ENCODE measurements at regions not wholly inside any gene's neighbourhood (a gene's known extent, or its start where the extent isn't known, plus 50 kb on each side); places are given as distances from the start of the nearest gene placed in this dataset.

GRCh38 chr5:43780586-43780985, 177.6 kb downstream of the NNT start:
- no peak overlapping the region for H3K4me3 ChIP-seq (ENCODE audit: low read depth, low read length)
- no peak for TF ChIP-seq CTCF (IDR thresholded peaks at IDR 0.05; ENCODE audit: insufficient read depth, low read length)
- peak; percentile 87 for DNase-seq (ENCODE audit: low read depth)

- no peak for TF ChIP-seq CTCF (IDR thresholded peaks at IDR 0.05; ENCODE audit: insufficient read depth, low read length)
- H3K4me3 ChIP-seq (ENCODE audit: low read depth, low read length): no peak overlapping the region
- no peak for DNase-seq (ENCODE audit: low read depth)
These were observed 172.0 kb downstream of the NNT start for GRCh38 chr5:43774881-43775399.

- peak; percentile 94 for DNase-seq (ENCODE audit: low read depth)
- TF ChIP-seq CTCF (IDR thresholded peaks at IDR 0.05; ENCODE audit: insufficient read depth, low read length): no peak
- no peak overlapping the region for H3K4me3 ChIP-seq (ENCODE audit: low read depth, low read length)
These were observed 170.5 kb downstream of the NNT start for GRCh38 chr5:43773478-43773844.

- peak; percentile 95 for DNase-seq (ENCODE audit: low read depth)
- no peak overlapping the region for H3K4me3 ChIP-seq (ENCODE audit: low read depth, low read length)
- TF ChIP-seq CTCF (IDR thresholded peaks at IDR 0.05; ENCODE audit: insufficient read depth, low read length): no peak
These were observed 169.9 kb downstream of the NNT start for GRCh38 chr5:43772764-43773477.

GRCh38 chr5:43772458-43772763, 169.4 kb downstream of the NNT start:
- no peak overlapping the region for H3K4me3 ChIP-seq (ENCODE audit: low read depth, low read length)
- TF ChIP-seq CTCF (IDR thresholded peaks at IDR 0.05; ENCODE audit: insufficient read depth, low read length): no peak
- no peak for DNase-seq (ENCODE audit: low read depth)

GRCh38 chr5:43771611-43772031, 168.6 kb downstream of the NNT start:
- no peak for DNase-seq (ENCODE audit: low read depth)
- TF ChIP-seq CTCF (IDR thresholded peaks at IDR 0.05; ENCODE audit: insufficient read depth, low read length): no peak
- no peak overlapping the region for H3K4me3 ChIP-seq (ENCODE audit: low read depth, low read length)
